Activated T-cell treated with anti-CD3 and anti-CD28 coated beads, Interleukin-2, amount 50 U/mL, for 24 hours (primary cell): ENCODE measurements at regions not wholly inside any gene's neighbourhood (a gene's known extent, or its start where the extent isn't known, plus 50 kb on each side); places are given as distances from the start of the nearest gene placed in this dataset.
A peak's percentile ranks its signal among the peaks of the same experiment; 100 is the strongest.

Experiments used
- DNase-seq: peaks from one replicate; pipeline ENCODE4 v3.0.0-alpha.2; 2020
- H3K27ac Mint-ChIP-seq: 2 replicates; pipeline ENCODE4 v1.8.0; 2020; ENCODE audit warnings: mild to moderate bottlenecking, mixed read lengths
- H3K27me3 Mint-ChIP-seq: 2 replicates; pipeline ENCODE4 v1.8.0; 2020; ENCODE audit warnings: mixed read lengths
- H3K36me3 Mint-ChIP-seq: 2 replicates; pipeline ENCODE4 v1.8.0; 2020; ENCODE audit warnings: low read depth, mixed read lengths
- H3K4me1 Mint-ChIP-seq: 2 replicates; pipeline ENCODE4 v1.8.0; 2020; ENCODE audit warnings: low read depth, mixed read lengths
- H3K4me3 Mint-ChIP-seq: 2 replicates; pipeline ENCODE4 v1.8.0; 2020; ENCODE audit warnings: mild to moderate bottlenecking, moderate library complexity, mixed read lengths
- H3K9me3 Mint-ChIP-seq: 2 replicates; pipeline ENCODE4 v1.8.0; 2020; ENCODE audit warnings: mixed read lengths

DNA sequence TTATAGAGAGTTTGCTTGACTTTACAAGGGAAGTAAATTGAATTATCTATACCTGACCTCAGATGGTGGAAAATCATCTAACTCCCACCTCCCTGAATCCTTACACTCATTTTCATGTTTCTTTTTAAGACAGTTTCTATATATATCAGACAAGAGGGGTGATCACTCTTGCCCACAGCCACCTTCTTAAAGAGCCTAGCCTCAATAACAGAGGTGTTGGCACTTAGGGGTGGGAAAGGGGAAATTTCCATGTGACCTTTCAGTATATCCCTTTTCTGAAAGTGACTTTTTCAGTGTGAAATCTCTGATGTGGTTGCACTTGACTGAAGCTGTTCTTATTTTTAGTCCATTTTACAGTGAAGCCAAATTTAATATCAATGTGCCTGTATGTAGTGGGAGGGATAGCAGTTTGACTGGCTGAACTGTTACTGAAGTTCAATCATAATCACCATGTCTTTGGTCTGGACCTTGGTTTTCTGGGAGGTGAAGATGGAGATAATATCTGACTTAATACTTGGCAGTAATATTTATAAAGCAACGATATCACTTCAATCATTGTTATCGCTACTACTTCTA is 141.3 kb downstream of the MAP3K7 start:
- Mint-ChIP-seq H3K9me3 (peaks cover 4% of the 10 kb centered on the region), H3K36me3 (no peaks in the 10 kb centered on the region), H3K4me1 (peaks cover 57% of the 10 kb centered on the region), H3K27me3 (no peaks in the 10 kb centered on the region), H3K4me3 (peak overlapping the region; percentile 12), H3K27ac (peak overlapping the region; percentile 92)
- DNase-seq = no peak

DNA sequence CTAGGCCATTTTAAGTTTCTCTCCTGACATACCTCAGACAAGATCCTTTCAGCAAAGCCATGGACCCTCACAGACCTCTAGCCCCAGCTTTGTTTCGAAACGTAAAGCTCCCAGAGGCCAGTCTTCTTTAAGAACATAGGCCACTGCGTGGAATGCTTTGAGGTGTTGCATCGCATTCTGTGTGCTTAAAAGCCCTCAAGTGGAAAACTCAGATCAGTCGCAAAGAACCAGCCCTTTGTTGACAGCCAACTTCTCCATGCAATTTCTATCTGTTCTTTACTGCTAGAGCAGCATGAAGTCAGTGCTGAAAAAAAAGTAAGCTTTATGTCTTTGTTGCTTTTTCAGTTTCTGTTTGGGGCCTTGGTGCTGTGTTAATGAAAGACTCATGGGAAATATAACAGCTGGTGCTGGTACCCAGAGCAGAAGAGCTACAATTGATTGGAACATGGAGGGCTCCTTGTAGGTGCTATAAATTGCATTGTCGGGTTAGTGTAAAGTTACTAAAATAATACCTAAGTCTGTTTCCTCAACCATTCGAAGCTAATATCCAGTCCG is 142.6 kb downstream of the MAP3K7 start:
- peaks cover 57% of the 10 kb centered on the region for H3K4me1 Mint-ChIP-seq
- H3K27me3 Mint-ChIP-seq = no peaks in the 10 kb centered on the region
- H3K4me3 Mint-ChIP-seq = peak overlapping the region; percentile 30
- peaks cover 4% of the 10 kb centered on the region for H3K9me3 Mint-ChIP-seq
- DNase-seq = no peak
- no peaks in the 10 kb centered on the region for H3K36me3 Mint-ChIP-seq
- H3K27ac Mint-ChIP-seq = peak overlapping the region; percentile 92

DNA sequence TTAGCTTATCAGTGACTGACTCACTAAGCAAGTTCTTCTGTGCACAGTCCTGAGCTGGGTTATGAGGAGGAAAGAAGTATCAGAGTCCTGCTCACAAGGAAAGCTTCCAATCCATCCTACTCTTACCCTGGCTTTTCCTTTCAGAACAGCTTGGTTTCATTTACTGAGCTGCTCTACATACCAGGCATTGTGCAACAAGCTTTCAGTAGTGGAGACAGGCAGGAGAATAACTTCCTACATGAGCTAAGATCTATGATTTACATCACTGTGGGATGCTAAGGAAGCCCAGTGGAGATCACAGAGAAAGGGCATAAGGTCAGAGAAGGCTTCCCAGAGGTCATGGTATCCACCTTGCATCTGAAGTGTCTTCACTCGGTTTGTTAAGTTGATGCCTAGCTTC is 144.5 kb downstream of the MAP3K7 start:
- Mint-ChIP-seq H3K4me3 (no peak overlapping the region), H3K36me3 (no peaks in the 10 kb centered on the region), H3K4me1 (peaks cover 53% of the 10 kb centered on the region), H3K27me3 (no peaks in the 10 kb centered on the region), H3K9me3 (peaks cover 4% of the 10 kb centered on the region), H3K27ac (no peak overlapping the region)
- no peak for DNase-seq

DNA sequence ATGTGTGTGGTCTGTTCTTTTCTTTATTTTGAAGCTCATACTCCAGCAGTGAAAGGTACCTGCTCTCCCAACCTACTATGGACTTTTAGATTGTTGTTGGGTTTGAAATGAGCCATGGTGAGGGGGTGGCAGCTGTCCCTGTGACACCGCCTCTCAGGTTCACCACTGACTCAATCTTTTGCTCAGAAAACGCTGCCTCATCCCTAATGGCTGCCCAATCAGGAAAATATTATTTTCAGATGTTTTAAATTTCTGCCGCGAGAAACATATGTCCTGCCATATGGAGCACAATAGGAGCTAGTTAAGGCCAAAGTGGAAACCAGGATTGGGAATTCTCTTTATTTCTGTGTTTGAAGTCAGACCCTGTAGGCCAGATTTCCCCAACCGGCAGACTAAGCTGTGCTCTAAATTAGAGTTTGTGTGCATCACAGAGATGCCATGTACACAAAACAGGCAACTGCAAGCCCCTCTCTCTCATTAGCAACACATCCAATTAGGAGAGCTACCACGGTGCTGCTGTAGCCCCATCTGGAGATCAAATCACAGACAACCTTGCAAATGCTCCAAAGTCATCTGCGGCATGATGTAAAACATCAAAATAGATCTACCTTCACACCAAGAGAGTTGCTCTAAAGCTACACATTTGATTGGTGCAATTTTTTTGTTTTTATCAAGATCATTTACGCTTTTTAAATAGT is 144.1 kb upstream of the BACH2 start:
- Mint-ChIP-seq H3K4me3 (no peak overlapping the region), H3K36me3 (no peaks in the 10 kb centered on the region), H3K27me3 (no peaks in the 10 kb centered on the region), H3K9me3 (peaks cover 3% of the 10 kb centered on the region), H3K27ac (no peak overlapping the region), H3K4me1 (peaks cover 43% of the 10 kb centered on the region)
- DNase-seq = no peak

GRCh38 chr6:90439586-90439985 is 142.9 kb upstream of the BACH2 start:
- peaks cover 38% of the 10 kb centered on the region for H3K4me1 Mint-ChIP-seq
- no peaks in the 10 kb centered on the region for H3K36me3 Mint-ChIP-seq
- H3K27ac Mint-ChIP-seq = no peak overlapping the region
- no peak overlapping the region for H3K4me3 Mint-ChIP-seq
- no peak for DNase-seq
- peaks cover 2% of the 10 kb centered on the region for H3K9me3 Mint-ChIP-seq
- H3K27me3 Mint-ChIP-seq = no peaks in the 10 kb centered on the region

GRCh38 chr6:90436403-90436802 is 139.8 kb upstream of the BACH2 start:
- H3K9me3 Mint-ChIP-seq = peaks cover 24% of the 10 kb centered on the region
- H3K36me3 Mint-ChIP-seq = peaks cover 5% of the 10 kb centered on the region
- no peaks in the 10 kb centered on the region for H3K27me3 Mint-ChIP-seq
- H3K4me1 Mint-ChIP-seq = peaks cover 27% of the 10 kb centered on the region
- H3K27ac Mint-ChIP-seq = no peak overlapping the region
- DNase-seq = no peak
- no peak overlapping the region for H3K4me3 Mint-ChIP-seq

GRCh38 chr6:90435207-90435899 is 138.7 kb upstream of the BACH2 start:
- H3K9me3 Mint-ChIP-seq = peaks cover 26% of the 10 kb centered on the region
- no peak overlapping the region for H3K27ac Mint-ChIP-seq
- H3K36me3 Mint-ChIP-seq = peaks cover 7% of the 10 kb centered on the region
- H3K4me3 Mint-ChIP-seq = no peak overlapping the region
- DNase-seq = no peak
- no peaks in the 10 kb centered on the region for H3K27me3 Mint-ChIP-seq
- H3K4me1 Mint-ChIP-seq = peaks cover 21% of the 10 kb centered on the region

DNA sequence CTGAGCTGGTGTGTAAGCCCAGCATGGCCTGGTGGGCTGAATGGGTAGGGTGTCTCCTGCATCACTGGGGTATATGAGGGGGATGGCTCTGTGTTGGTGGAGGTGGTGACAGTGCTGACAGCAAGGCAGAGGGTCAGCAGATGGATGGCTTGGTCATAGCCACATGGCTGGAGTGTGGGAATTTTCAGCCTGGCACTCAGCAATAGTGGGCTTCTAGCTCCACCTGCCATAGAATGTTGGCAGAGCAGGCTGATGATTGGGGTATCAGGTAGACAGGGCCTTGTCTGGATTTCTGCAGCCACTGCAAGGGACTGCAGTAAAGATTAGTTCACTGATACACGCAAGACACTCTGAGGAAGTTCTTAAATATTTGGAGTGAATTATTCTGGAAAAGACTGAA is 137.5 kb upstream of the BACH2 start:
- H3K36me3 Mint-ChIP-seq = peaks cover 8% of the 10 kb centered on the region
- no peak overlapping the region for H3K4me3 Mint-ChIP-seq
- peaks cover 36% of the 10 kb centered on the region for H3K9me3 Mint-ChIP-seq
- H3K4me1 Mint-ChIP-seq = peaks cover 18% of the 10 kb centered on the region
- H3K27me3 Mint-ChIP-seq = no peaks in the 10 kb centered on the region
- no peak for DNase-seq
- no peak overlapping the region for H3K27ac Mint-ChIP-seq

DNA sequence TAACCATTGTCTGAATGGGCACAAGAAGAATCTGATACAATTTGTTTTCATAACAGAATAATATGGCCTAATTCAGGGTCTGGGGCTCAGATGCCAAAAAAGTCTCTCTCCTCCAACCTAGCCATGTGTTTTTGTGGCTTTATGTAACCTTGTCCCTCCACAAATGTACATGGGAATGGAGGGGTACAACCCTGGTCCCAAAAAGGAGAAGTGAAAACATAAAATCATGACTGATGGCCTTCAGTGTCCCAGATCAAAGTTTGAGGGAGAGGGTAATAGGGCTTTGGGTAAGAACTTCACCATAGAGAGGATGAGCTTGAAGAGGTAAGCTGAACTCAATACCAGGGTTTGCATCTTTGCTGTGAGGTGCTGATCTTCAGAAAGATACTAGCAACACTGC is 136.3 kb upstream of the BACH2 start:
- Mint-ChIP-seq H3K27me3 (no peaks in the 10 kb centered on the region), H3K4me1 (peaks cover 18% of the 10 kb centered on the region), H3K36me3 (peaks cover 8% of the 10 kb centered on the region), H3K27ac (no peak overlapping the region), H3K4me3 (no peak overlapping the region), H3K9me3 (peaks cover 40% of the 10 kb centered on the region)
- DNase-seq = no peak

DNA sequence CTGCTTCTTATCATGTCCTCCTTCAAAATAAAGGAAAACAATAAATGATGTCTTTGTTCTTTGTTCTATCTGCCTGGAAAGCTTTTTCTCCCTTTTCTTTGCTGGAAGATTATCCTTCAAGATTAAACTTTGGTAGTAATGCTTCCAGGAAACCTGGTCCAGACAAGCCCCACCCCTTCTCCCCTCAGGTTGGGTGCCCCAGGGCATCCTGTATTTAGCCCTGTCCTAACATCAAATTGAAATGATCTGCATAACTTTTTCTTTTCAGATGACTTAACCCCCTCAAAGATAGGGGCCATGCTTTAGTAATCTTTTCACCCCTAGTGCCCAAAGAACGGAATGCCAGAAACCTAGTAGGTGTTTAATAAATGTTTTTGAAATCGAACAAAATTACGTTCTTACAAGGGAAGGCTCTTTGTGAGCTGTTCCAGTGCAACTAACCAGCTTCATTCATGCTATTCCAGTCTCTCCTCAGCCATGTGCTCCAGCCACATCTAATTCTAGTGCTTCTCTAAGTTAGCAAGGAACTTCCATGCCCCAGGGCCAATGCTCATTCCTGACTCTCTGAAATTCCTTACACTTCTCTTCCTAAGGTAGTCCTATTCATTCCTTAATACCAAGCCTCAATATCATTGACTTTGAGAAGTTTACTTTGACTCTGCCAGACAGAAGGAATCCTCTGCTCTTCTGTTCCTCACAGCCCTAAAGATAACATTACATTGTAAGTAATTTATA is 135.6 kb upstream of the BACH2 start:
- no peak for DNase-seq
- H3K9me3 Mint-ChIP-seq = peaks cover 40% of the 10 kb centered on the region
- no peak overlapping the region for H3K4me3 Mint-ChIP-seq
- H3K4me1 Mint-ChIP-seq = peaks cover 18% of the 10 kb centered on the region
- H3K27me3 Mint-ChIP-seq = no peaks in the 10 kb centered on the region
- H3K36me3 Mint-ChIP-seq = peaks cover 8% of the 10 kb centered on the region
- no peak overlapping the region for H3K27ac Mint-ChIP-seq

GRCh38 chr6:90431576-90431975 is 134.9 kb upstream of the BACH2 start:
- peaks cover 40% of the 10 kb centered on the region for H3K9me3 Mint-ChIP-seq
- H3K27ac Mint-ChIP-seq = no peak overlapping the region
- H3K27me3 Mint-ChIP-seq = no peaks in the 10 kb centered on the region
- no peak for DNase-seq
- peaks cover 8% of the 10 kb centered on the region for H3K36me3 Mint-ChIP-seq
- peaks cover 20% of the 10 kb centered on the region for H3K4me1 Mint-ChIP-seq
- no peak overlapping the region for H3K4me3 Mint-ChIP-seq

DNA sequence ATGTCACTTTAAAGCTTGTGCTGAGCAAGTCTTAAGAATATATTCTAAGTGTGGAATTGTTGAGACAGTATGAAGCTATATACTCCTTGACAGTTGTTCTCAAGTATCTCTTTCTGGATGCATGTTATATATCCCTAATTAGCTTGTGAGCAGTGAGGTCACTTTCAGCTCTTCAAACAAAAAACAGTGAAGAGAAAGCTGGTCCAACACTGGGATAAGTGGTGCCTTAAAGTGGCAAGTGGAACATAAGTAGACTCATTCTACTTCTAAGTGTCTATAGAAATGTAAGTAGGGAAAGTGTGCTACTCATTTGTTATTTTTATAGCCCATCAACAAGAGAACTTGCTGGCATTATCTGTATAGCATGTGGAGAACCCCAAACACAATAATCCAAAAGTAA is 133.1 kb upstream of the BACH2 start:
- H3K27ac Mint-ChIP-seq = no peak overlapping the region
- H3K4me3 Mint-ChIP-seq = no peak overlapping the region
- H3K9me3 Mint-ChIP-seq = peaks cover 42% of the 10 kb centered on the region
- no peak for DNase-seq
- H3K27me3 Mint-ChIP-seq = no peaks in the 10 kb centered on the region
- H3K36me3 Mint-ChIP-seq = peaks cover 8% of the 10 kb centered on the region
- peaks cover 28% of the 10 kb centered on the region for H3K4me1 Mint-ChIP-seq

DNA sequence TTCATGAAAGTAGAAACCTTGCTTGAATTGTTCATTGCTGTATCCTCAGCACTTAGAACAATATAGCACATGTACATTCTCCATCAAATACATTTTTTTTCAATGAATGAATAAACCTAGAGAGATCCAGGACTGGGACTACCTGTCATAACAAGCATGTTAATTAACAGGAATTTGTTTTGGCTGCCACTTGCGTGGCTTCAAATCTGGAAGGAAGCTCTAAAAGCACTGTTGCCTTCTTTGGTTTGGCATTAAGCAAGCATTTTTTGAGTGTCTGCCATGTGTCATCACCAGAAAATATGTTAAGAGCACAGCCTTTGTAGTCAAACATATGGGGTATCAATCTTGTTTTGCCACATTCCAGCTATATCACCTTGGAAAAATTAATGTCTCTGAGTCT is 131.9 kb upstream of the BACH2 start:
- Mint-ChIP-seq H3K4me3 (no peak overlapping the region), H3K9me3 (peaks cover 39% of the 10 kb centered on the region), H3K36me3 (peaks cover 10% of the 10 kb centered on the region), H3K27ac (no peak overlapping the region), H3K27me3 (no peaks in the 10 kb centered on the region), H3K4me1 (peaks cover 39% of the 10 kb centered on the region)
- no peak for DNase-seq

DNA sequence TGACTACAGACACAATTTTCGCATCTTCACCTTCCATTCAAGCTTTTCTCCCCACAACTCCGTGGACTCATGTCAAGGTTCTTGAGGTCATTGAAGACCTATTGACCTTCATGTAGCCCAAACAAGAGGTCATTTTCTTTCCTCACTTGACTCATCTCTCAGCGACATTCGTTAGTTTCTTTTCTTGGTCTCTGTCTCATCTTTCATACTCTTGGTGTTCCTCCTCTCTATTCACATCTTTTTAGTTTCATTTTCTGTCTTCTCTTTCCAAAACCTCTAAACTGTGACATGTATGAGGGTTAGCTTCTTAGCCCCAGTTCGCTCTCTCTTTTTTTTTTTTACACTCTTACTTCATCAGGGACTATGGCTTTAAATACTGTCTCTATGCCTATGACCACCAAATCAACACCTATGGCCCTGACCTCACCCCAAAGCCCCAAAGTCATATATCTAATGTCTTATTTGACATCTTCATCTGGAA is 128.6 kb upstream of the BACH2 start:
- Mint-ChIP-seq H3K27me3 (no peaks in the 10 kb centered on the region), H3K27ac (peak overlapping the region; percentile 98), H3K4me3 (peak overlapping the region; percentile 59), H3K4me1 (peaks cover 42% of the 10 kb centered on the region), H3K36me3 (peaks cover 6% of the 10 kb centered on the region), H3K9me3 (peaks cover 25% of the 10 kb centered on the region)
- no peak for DNase-seq
